Activated B cell treated with CpG ODN at 0.5 μM for 24 hours (primary cell): ENCODE measurements at regions not wholly inside any gene's neighbourhood (a gene's known extent, or its start where the extent isn't known, plus 50 kb on each side); places are given as distances from the start of the nearest gene placed in this dataset.

ENCODE experiments used
- ATAC-seq: fragments of 200-7000 bp; cut with Tn5 transposase; one replicate; pipeline ENCODE4 v1.10.0; 2021; ENCODE audit warnings: low read depth, mild to moderate bottlenecking, moderate library complexity
- CTCF ChIA-PET: fragments of 350-600 bp; sonication (Branson Sonifier 250); formaldehyde crosslinking; loops from one replicate; lab custom pipeline; 2021; ENCODE audit warnings: antibody characterized with exemption; lab: Charles Lee
- POLR2A ChIA-PET: fragments of 350-600 bp; sonication (Branson Sonifier 250); formaldehyde crosslinking; loops from one replicate; lab custom pipeline; 2021; ENCODE audit warnings: antibody characterized with exemption; lab: Charles Lee
- DNase-seq: peaks from one replicate; pipeline ENCODE4 v3.0.0; 2022
- H3K27ac Mint-ChIP-seq: one replicate; pipeline ENCODE4 v1.8.0; 2020; ENCODE audit warnings: mixed read lengths
- H3K27me3 Mint-ChIP-seq: one replicate; pipeline ENCODE4 v1.8.0; 2021; ENCODE audit warnings: mixed read lengths
- H3K36me3 Mint-ChIP-seq: one replicate; pipeline ENCODE4 v1.8.0; 2021; ENCODE audit warnings: low read depth, mixed read lengths
- H3K4me1 Mint-ChIP-seq: one replicate; pipeline ENCODE4 v1.8.0; 2021; ENCODE audit warnings: mixed read lengths
- H3K4me3 Mint-ChIP-seq: one replicate; pipeline ENCODE4 v1.8.0; 2020; ENCODE audit warnings: mild to moderate bottlenecking, mixed read lengths
- H3K9me3 Mint-ChIP-seq: one replicate; pipeline ENCODE4 v1.8.0; 2020; ENCODE audit warnings: mixed read lengths
- CTCF ChIP-seq: fragments of 200-600 bp; IDR thresholded peaks from one replicate; pipeline ENCODE4 v1.8.0; 2022; ENCODE audit warnings: antibody characterized with exemption, mild to moderate bottlenecking
- intact Hi-C: fragments of 100-400 bp; cut with micrococcal nuclease; formaldehyde crosslinking; loops from one replicate; pipeline ENCODE4 v1.15.1; 2024

DNA sequence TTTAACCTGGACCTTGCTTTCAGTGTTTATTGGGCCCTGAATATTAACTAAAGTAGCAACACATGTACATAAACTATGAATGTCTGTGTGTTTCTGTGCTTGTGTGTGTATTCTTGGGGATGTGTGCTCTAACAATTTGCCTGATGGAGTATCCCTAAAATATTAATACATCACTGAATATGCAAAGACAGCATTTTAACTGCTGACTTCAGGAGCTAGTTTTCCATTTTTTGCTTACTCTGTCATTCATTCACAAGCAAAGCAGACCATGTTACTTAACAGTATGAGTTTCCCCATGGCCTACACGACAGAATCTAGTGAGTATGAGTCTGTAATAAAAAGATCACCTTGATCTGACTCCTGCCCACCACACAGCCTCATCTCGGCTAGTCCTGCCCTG lies 402.8 kb downstream of the BCAT1 start:
- ATAC-seq (no peak), DNase-seq (no peak)
- Mint-ChIP-seq H3K27ac (no peak overlapping the region), H3K4me3 (no peak overlapping the region), H3K4me1 (no peaks in the 10 kb centered on the region), H3K9me3 (no peaks in the 10 kb centered on the region), H3K27me3 (no peaks in the 10 kb centered on the region), H3K36me3 (no peaks in the 10 kb centered on the region)
- ChIA-PET POLR2A (no interaction called here), CTCF (interaction anchor here (0.6 kb wide), 1 partner anchor 684 kb away, joined by 3 read pairs; no protein-coding TSS in a partner anchor)
- no peak for TF ChIP-seq CTCF
- intact Hi-C loops: no loop called here

DNA sequence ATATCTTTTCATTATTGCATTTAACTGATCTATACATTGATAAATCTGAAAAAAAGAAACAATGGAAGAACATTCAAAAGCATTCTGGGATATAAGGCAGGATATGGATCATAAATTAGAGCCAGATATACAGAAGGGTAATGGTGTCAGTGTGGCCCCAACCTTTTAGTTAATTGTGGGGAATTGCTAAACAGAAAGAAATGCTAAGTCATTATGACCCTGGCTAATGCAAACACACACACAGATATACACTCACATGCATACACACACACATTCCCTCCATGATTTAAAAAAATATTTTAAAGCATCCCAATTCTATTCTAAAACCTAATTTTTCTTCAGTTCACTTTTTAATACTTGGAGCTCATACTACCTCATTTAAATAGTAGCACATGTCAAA lies 404.5 kb downstream of the BCAT1 start:
- no peaks in the 10 kb centered on the region for H3K9me3 Mint-ChIP-seq
- ChIA-PET CTCF (no interaction called here), POLR2A (no interaction called here)
- H3K27me3 Mint-ChIP-seq: no peaks in the 10 kb centered on the region
- H3K36me3 Mint-ChIP-seq: no peaks in the 10 kb centered on the region
- no peak overlapping the region for H3K4me3 Mint-ChIP-seq
- no peak for TF ChIP-seq CTCF
- intact Hi-C loops: no loop called here
- H3K27ac Mint-ChIP-seq: no peak overlapping the region
- ATAC-seq: no peak
- no peaks in the 10 kb centered on the region for H3K4me1 Mint-ChIP-seq
- DNase-seq: no peak

GRCh38 chr12:24541193-24541871 lies 407.6 kb downstream of the BCAT1 start:
- no peak overlapping the region for H3K27ac Mint-ChIP-seq
- POLR2A ChIA-PET: no interaction called here
- H3K27me3 Mint-ChIP-seq: no peaks in the 10 kb centered on the region

GRCh38 chr12:24539646-24540045 lies 409.3 kb downstream of the BCAT1 start:
- Mint-ChIP-seq H3K27ac (no peak overlapping the region), H3K36me3 (no peaks in the 10 kb centered on the region), H3K9me3 (no peaks in the 10 kb centered on the region), H3K4me3 (no peak overlapping the region), H3K4me1 (peaks cover 13% of the 10 kb centered on the region), H3K27me3 (no peaks in the 10 kb centered on the region)
- POLR2A ChIA-PET: no interaction called here
- DNase-seq (no peak), ATAC-seq (no peak)
- intact Hi-C loops: no loop called here
- CTCF ChIA-PET: no interaction called here
- no peak for TF ChIP-seq CTCF

More at GRCh38 chr12:24541193-24541871, 407.6 kb downstream of the BCAT1 start:
- Mint-ChIP-seq H3K36me3 (no peaks in the 10 kb centered on the region), H3K4me3 (no peak overlapping the region), H3K4me1 (peaks cover 3% of the 10 kb centered on the region), H3K9me3 (no peaks in the 10 kb centered on the region)
- ATAC-seq (no peak), DNase-seq (no peak)
- TF ChIP-seq CTCF: no peak
- CTCF ChIA-PET: no interaction called here
- intact Hi-C loops: loop anchor here (1.0 kb wide), 1 partner anchor 28 kb away; no protein-coding TSS in a partner anchor

GRCh38 chr12:24537083-24537860 lies 411.6 kb downstream of the BCAT1 start:
- H3K27ac Mint-ChIP-seq: no peak overlapping the region
- H3K27me3 Mint-ChIP-seq: no peaks in the 10 kb centered on the region
- TF ChIP-seq CTCF: no peak
- DNase-seq (no peak), ATAC-seq (no peak)
- ChIA-PET POLR2A (no interaction called here), CTCF (interaction anchor here (0.7 kb wide), 1 partner anchor 102 kb away, joined by 3 read pairs; no protein-coding TSS in a partner anchor)
- H3K4me1 Mint-ChIP-seq: peaks cover 16% of the 10 kb centered on the region
- intact Hi-C loops: loop anchor here (2.0 kb wide), 1 partner anchor 16 kb away; no protein-coding TSS in a partner anchor
- no peak overlapping the region for H3K4me3 Mint-ChIP-seq
- no peaks in the 10 kb centered on the region for H3K9me3 Mint-ChIP-seq
- no peaks in the 10 kb centered on the region for H3K36me3 Mint-ChIP-seq
